Lung microvascular endothelial cell (primary cell): ENCODE measurements at regions not wholly inside any gene's neighbourhood (a gene's known extent, or its start where the extent isn't known, plus 50 kb on each side); places are given as distances from the start of the nearest gene placed in this dataset.
"Not testable (repeated sequence)": the region's sequence is repeated elsewhere in the genome, so short reads cannot be mapped to it uniquely, and the experiment has no call there.

Experiments
- DNase-seq, 2 donors: peaks; one replicate each; pipeline versions ENCODE4 v3.0.0 to v3.0.0-alpha.2; 2010; ENCODE audit warnings: low read depth in 2 of 2

GRCh38 chr3:36077320-36077719, 303.0 kb upstream of the STAC start:
- DNase-seq: no peak

GRCh38 chr3:36082958-36083357, 297.3 kb upstream of the STAC start:
- not testable (repeated sequence) for DNase-seq

- no peak for DNase-seq
Measured at GRCh38 chr3:36095238-36095637, 285.1 kb upstream of the STAC start.

- no peak for DNase-seq
Measured at GRCh38 chr3:36097209-36097608, 283.1 kb upstream of the STAC start.

GRCh38 chr3:36114353-36114752, 266.0 kb upstream of the STAC start:
- DNase-seq: no peak

- DNase-seq: peak; percentile 44 to 70
Measured at GRCh38 chr3:36124118-36124796, 256.0 kb upstream of the STAC start.

- no peak for DNase-seq
Measured at GRCh38 chr3:36132214-36132613, 248.1 kb upstream of the STAC start.

- no peak for DNase-seq
Measured at GRCh38 chr3:36135863-36136262, 244.4 kb upstream of the STAC start.

GRCh38 chr3:36142746-36143145, 237.6 kb upstream of the STAC start:
- DNase-seq: no peak

- DNase-seq: no peak
Measured at GRCh38 chr3:36146404-36146803, 233.9 kb upstream of the STAC start.

- no peak for DNase-seq
Measured at GRCh38 chr3:36147934-36148558, 232.3 kb upstream of the STAC start.

- no peak for DNase-seq
Measured at GRCh38 chr3:36149447-36149865, 230.8 kb upstream of the STAC start.

- no peak for DNase-seq
Measured at GRCh38 chr3:36155515-36155914, 224.8 kb upstream of the STAC start.

- DNase-seq: peak in 1 of 2 donors; percentile 11
Measured at GRCh38 chr3:36164400-36164799, 215.9 kb upstream of the STAC start.

- DNase-seq: no peak
Measured at GRCh38 chr3:36165509-36166290, 214.6 kb upstream of the STAC start.

GRCh38 chr3:36166477-36166876, 213.8 kb upstream of the STAC start:
- peak in 1 of 2 donors; percentile 86 for DNase-seq

- DNase-seq: no peak
Measured at GRCh38 chr3:36172699-36173098, 207.6 kb upstream of the STAC start.

GRCh38 chr3:36175113-36175812, 205.0 kb upstream of the STAC start:
- DNase-seq: no peak

- no peak for DNase-seq
Measured at GRCh38 chr3:36175916-36176461, 204.3 kb upstream of the STAC start.

- no peak for DNase-seq
Measured at GRCh38 chr3:36178018-36178417, 202.3 kb upstream of the STAC start.

GRCh38 chr3:36182024-36182423, 198.3 kb upstream of the STAC start:
- no peak for DNase-seq

GRCh38 chr3:36187197-36187596, 193.1 kb upstream of the STAC start:
- not testable (repeated sequence) for DNase-seq
